Sigmoid colon (tissue), 6 donors: ENCODE measurements at regions not wholly inside any gene's neighbourhood (a gene's known extent, or its start where the extent isn't known, plus 50 kb on each side); places are given as distances from the start of the nearest gene placed in this dataset.

Source experiments
- DNase-seq: peaks from one replicate; pipeline ENCODE4 v3.0.0-alpha.2; 2019
- H3K27ac ChIP-seq, 4 donors: fragments of 200-600 bp; sonication (generic); one replicate each; pipeline ENCODE4 v1.5.1; 2016 to 2019; ENCODE audit warnings: mild to moderate bottlenecking in 1 of 4
- H3K27me3 ChIP-seq, 3 donors: fragments of 200-600 bp; sonication (generic); one replicate each; pipeline ENCODE4 v1.5.1; 2019; ENCODE audit warnings: mild to moderate bottlenecking in 1 of 3
- H3K36me3 ChIP-seq, 4 donors: fragments of 200-600 bp; sonication (generic); one replicate each; pipeline ENCODE4 v1.5.1; 2016 to 2019
- H3K4me1 ChIP-seq, 4 donors: fragments of 200-600 bp; sonication (generic); one replicate each; pipeline ENCODE4 v1.5.1; 2017 to 2019
- H3K4me3 ChIP-seq, 4 donors: fragments of 200-600 bp; sonication (generic); one replicate each; pipeline ENCODE4 v1.5.1; 2017 to 2019; ENCODE audit warnings: mild to moderate bottlenecking in 2 of 4, moderate library complexity in 1 of 4
- H3K9me3 ChIP-seq, 4 donors: fragments of 200-600 bp in 3 of 4; sonication (generic) in 3 of 4; one replicate each; pipeline versions ENCODE4 v1.5.1 to v1.6.1; 2013 to 2019
- EP300 ChIP-seq, 4 donors: sonication (generic); formaldehyde crosslinking; IDR thresholded peaks; one replicate each; pipeline ENCODE4 v1.6.1; 2017; ENCODE audit warnings: antibody characterized with exemption in 4 of 4
- POLR2A ChIP-seq, 2 donors: fragments of 450-650 bp; IDR thresholded peaks; one replicate each; pipeline ENCODE4 v1.6.1; 2016; ENCODE audit warnings: antibody characterized with exemption in 2 of 2, mild to moderate bottlenecking in 2 of 2, moderate library complexity in 2 of 2
- POLR2AphosphoS5 ChIP-seq, 4 donors: sonication (generic); formaldehyde crosslinking; IDR thresholded peaks; one replicate each; pipeline ENCODE4 v1.6.1; 2017; ENCODE audit warnings: antibody characterized with exemption in 4 of 4
- WGBS, 2 donors: extraction: QIAGEN DNeasy Blood & Tissue Kit; methylation state at CpG; one replicate each; pipeline ENCODE4 v1.1.7; 2013; 5-methylcytosine and 5-hydroxymethylcytosine counted together
- intact Hi-C: fragments of 100-400 bp; cut with DNase I; formaldehyde crosslinking; loops from one replicate; pipeline ENCODE4 v1.15.1; 2023
- TF ChIP-seq, protein P1 (sequence below), 4 experiments: fragments of 450-650 bp in 3 of 4; fragments of 200-600 bp in 1 of 4; IDR thresholded peaks; one replicate each; pipeline ENCODE4 v1.5.1; 2016 to 2019; ENCODE audit warnings: antibody characterized with exemption in 4 of 4, mild to moderate bottlenecking in 3 of 4, moderate library complexity in 2 of 4
- donor health status: healthy with polysubstance abuse.
- donor health status: healthy.

DNA sequence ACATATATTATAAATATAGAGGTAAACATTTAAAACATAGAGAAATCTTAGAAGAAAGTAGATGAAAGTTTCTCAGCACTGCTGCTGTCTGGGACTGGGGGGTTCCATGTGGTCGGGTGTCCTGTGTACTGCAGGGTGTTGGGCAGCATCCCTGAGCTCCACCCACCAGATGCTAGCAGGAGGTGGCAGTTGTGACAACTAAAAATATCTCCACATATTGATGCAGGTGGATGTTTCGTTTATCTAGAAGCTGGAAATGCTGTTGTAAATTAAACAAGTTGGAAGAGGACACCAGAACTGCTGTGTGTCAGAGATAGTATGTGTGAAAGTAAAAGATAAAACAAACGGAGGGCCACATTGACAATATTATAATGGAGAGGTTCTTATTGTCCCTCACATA lies 297.1 kb upstream of the USP9Y start:
- intact Hi-C loops: no loop called here
- no peaks in the 10 kb centered on the region for H3K27me3 ChIP-seq
- WGBS, 2 donors: 37 to 60% methylated on average over 3 of the region's 3 CpGs

DNA sequence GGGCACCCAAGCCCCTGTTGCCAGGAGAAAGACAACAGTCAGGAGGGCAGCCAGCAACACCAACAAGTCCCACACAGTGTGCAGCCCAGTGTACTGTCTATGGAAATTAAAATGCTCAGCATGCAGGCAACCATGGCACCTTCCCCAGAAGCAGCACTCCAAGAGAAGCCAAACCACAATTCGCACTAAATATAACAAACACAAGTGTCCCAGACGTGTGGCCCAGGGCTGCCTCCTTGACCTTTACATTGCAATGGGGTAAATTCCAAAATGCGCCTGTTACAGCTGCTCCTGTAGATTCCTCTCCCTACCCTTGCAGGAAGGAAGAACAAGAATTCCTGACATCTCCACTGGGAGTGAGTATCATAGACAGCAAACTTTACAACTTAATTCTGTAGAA lies 292.8 kb upstream of the USP9Y start:
- Histone ChIP-seq H3K27me3 (no peaks in the 10 kb centered on the region), H3K4me3 (no peak overlapping the region), H3K4me1 (no peaks in the 10 kb centered on the region), H3K9me3 (no peaks in the 10 kb centered on the region), H3K36me3 (no peaks in the 10 kb centered on the region), H3K27ac (no peak overlapping the region)
- intact Hi-C loops: no loop called here
- no peak for TF ChIP-seq POLR2AphosphoS5 (IDR thresholded peaks at IDR 0.05)
- TF ChIP-seq, protein P1, sequence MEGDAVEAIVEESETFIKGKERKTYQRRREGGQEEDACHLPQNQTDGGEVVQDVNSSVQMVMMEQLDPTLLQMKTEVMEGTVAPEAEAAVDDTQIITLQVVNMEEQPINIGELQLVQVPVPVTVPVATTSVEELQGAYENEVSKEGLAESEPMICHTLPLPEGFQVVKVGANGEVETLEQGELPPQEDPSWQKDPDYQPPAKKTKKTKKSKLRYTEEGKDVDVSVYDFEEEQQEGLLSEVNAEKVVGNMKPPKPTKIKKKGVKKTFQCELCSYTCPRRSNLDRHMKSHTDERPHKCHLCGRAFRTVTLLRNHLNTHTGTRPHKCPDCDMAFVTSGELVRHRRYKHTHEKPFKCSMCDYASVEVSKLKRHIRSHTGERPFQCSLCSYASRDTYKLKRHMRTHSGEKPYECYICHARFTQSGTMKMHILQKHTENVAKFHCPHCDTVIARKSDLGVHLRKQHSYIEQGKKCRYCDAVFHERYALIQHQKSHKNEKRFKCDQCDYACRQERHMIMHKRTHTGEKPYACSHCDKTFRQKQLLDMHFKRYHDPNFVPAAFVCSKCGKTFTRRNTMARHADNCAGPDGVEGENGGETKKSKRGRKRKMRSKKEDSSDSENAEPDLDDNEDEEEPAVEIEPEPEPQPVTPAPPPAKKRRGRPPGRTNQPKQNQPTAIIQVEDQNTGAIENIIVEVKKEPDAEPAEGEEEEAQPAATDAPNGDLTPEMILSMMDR (IDR thresholded peaks at IDR 0.05): no peak
- no peak for TF ChIP-seq POLR2A (IDR thresholded peaks at IDR 0.05)
- TF ChIP-seq EP300 (IDR thresholded peaks at IDR 0.05): no peak
- DNase-seq: no peak
- 77 to 83% methylated on average over 3 of the region's 3 CpGs for WGBS, 2 donors

More for the DNA sequence above, 297.1 kb upstream of the USP9Y start:
- H3K4me1 ChIP-seq: no peaks in the 10 kb centered on the region
- no peak for TF ChIP-seq POLR2AphosphoS5 (IDR thresholded peaks at IDR 0.05)
- no peak for TF ChIP-seq EP300 (IDR thresholded peaks at IDR 0.05)
- TF ChIP-seq, protein P1 (IDR thresholded peaks at IDR 0.05): no peak
- no peak for TF ChIP-seq POLR2A (IDR thresholded peaks at IDR 0.05)
- H3K36me3 ChIP-seq: no peaks in the 10 kb centered on the region
- no peak for DNase-seq
- H3K9me3 ChIP-seq: no peaks in the 10 kb centered on the region
- no peak overlapping the region for H3K4me3 ChIP-seq
- no peak overlapping the region for H3K27ac ChIP-seq

DNA sequence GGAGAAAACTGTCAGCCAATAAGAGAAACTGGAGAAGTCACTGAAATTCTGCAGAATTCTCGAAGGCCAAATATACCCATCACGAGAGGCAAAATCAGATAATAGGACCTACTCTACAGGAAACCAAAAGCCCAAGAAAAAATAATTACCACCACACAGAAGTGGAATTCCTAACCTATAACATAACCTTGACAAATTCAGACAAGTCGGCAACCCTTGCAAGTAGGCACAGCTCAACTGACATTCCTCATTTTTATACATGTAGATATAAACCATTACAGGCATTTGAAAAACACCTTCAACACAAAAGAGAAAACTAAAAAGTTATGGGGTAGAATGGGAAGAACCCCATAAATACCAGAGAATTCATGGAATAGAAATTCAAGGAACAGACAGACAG lies 290.3 kb upstream of the USP9Y start:
- no peak for TF ChIP-seq EP300 (IDR thresholded peaks at IDR 0.05)
- no peak for TF ChIP-seq POLR2A (IDR thresholded peaks at IDR 0.05)
- no peaks in the 10 kb centered on the region for H3K27me3 ChIP-seq
- H3K27ac ChIP-seq: no peak overlapping the region
- no peaks in the 10 kb centered on the region for H3K36me3 ChIP-seq
- 90 to 96% methylated on average over 3 of the region's 3 CpGs for WGBS, 2 donors
- DNase-seq: no peak
- intact Hi-C loops: no loop called here
- no peak overlapping the region for H3K4me3 ChIP-seq
- H3K9me3 ChIP-seq: no peaks in the 10 kb centered on the region
- no peaks in the 10 kb centered on the region for H3K4me1 ChIP-seq

DNA sequence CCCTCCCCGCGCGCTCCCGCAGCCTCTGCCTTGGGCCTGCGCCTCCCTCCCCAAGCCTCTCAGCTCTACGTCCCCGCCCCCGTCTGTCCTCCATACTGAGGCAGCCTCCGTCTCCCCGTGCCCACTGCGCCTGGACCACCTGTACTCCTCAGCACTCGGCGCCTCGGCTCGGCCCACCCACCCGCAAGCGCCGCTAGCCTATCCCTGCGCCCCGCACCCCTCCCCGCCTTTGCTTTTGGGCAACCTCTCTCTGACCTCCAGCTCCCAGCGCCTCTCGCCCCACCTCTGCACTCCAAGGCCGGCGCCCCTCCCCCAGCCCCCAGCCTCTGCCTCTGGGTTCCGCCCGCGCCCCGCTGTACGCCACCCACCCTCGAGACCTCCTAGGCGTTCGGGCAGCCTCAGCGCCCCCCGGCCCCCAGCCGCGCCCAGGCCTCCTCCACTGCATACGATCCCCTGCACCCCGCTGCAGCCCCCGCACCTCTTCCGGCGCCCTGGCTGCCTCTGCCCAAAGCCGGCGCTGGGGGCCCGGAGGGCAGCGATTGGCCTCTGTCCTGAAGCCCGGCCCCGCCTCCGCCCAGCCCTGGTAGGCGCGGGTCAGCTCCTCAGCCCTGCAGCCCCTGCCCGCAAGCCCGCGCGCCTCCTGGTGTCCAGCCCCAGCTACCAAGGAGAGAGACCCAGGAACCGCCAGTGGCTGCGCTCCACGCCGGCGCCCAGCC lies 279.8 kb upstream of the USP9Y start:
- no peaks in the 10 kb centered on the region for H3K9me3 ChIP-seq
- H3K27me3 ChIP-seq: peaks cover 0 to 17% (median 6%) of the 10 kb centered on the region in 3 donors
- no peak for DNase-seq
- peak overlapping the region in 2 of 4 donors; percentile 23 to 34 for H3K4me3 ChIP-seq
- no peak overlapping the region for H3K27ac ChIP-seq
- no peaks in the 10 kb centered on the region for H3K36me3 ChIP-seq
- whole genome bisulfite sequencing, 2 donors: 3% methylated on average over 60 of the region's 60 CpGs
- no peaks in the 10 kb centered on the region for H3K4me1 ChIP-seq
- TF ChIP-seq, protein P1 (IDR thresholded peaks at IDR 0.05): peak in 1 of 4 experiments; percentile 12
- TF ChIP-seq POLR2A (IDR thresholded peaks at IDR 0.05): no peak
- intact Hi-C loops: no loop called here

DNA sequence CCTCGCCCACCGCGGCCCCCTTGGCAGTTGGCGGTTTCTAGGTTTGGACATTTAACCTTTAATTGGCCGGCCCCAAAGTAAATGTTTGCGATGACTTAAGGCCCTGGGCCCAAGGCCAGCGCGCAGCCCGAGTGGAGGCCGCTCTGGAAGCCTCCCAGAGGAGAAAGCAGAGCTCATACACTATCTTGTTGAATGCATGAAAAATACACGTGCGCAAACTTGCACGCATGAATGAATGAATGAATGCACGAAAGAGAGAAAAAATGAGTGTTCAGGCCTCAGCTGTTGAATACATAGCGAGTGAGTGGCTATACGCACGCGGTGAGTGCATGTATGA lies 279.3 kb upstream of the USP9Y start:
- no peak overlapping the region for H3K27ac ChIP-seq
- H3K4me1 ChIP-seq: no peaks in the 10 kb centered on the region
- no peaks in the 10 kb centered on the region for H3K36me3 ChIP-seq
- TF ChIP-seq EP300 (IDR thresholded peaks at IDR 0.05) (no peak), POLR2A (IDR thresholded peaks at IDR 0.05) (no peak), POLR2AphosphoS5 (IDR thresholded peaks at IDR 0.05) (no peak)
- TF ChIP-seq, protein P1 (IDR thresholded peaks at IDR 0.05): no peak
- H3K4me3 ChIP-seq: peak overlapping the region in 2 of 4 donors; percentile 23 to 34
- no peaks in the 10 kb centered on the region for H3K9me3 ChIP-seq
- WGBS, 2 donors: 20 to 30% methylated on average over 18 of the region's 18 CpGs
- intact Hi-C loops: no loop called here
- no peak for DNase-seq
- H3K27me3 ChIP-seq: peaks cover 0 to 17% (median 6%) of the 10 kb centered on the region in 3 donors
